ENCODE measurements at regions not wholly inside any gene's neighbourhood (a gene's known extent, or its start where the extent isn't known, plus 50 kb on each side); places are given as distances from the start of the nearest gene placed in this dataset.

DNA sequence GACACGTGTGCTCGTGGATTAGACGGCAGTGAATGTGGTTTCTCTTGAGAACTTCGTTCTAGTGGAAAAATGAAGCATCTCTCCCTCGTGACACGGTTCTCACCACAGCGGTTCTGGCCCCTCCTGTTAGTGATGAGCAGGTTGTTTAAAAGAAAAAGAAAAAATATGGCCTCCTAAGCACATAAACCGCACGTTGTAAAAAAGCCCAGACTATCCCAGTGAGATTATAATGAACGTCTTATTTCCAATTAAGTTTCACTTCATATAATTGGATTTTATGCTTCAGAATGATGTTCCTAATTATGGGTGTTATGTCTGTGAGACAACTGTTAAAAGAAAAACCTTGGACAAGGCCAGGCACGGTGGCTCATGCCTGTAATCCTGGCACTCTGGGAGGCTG lies 74.5 kb upstream of the FRMD1 start:
- Histone ChIP-seq H2AFZ (ENCODE audit: low read length) (no peak overlapping the region), H2BK20ac (ENCODE audit: low read depth, low read length, poor library complexity, severe bottlenecking) (no peak overlapping the region), H3K9ac (ENCODE audit: extremely low read depth, insufficient read length, low read length) (no peak overlapping the region), H4K20me1 (ENCODE audit: control insufficient read depth, insufficient read depth, insufficient read length) (no peaks in the 10 kb centered on the region), H2BK5ac (ENCODE audit: insufficient read length, low read length) (no peak overlapping the region), H3K79me1 (ENCODE audit: insufficient read depth, low read depth, low read length, poor library complexity, severe bottlenecking) (no peaks in the 10 kb centered on the region), H3K23ac (ENCODE audit: insufficient read length, low read depth, low read length) (no peak overlapping the region), H2BK12ac (ENCODE audit: insufficient read length, low read depth, low read length) (no peak overlapping the region), H2BK120ac (ENCODE audit: low read depth, low read length, poor library complexity, severe bottlenecking) (no peak overlapping the region), H3K14ac (ENCODE audit: insufficient read depth, low read length) (no peak overlapping the region), H4K5ac (ENCODE audit: insufficient read length, low read depth, low read length) (no peak overlapping the region), H3K18ac (ENCODE audit: insufficient read length, low read depth, low read length) (no peak overlapping the region), H3K56ac (ENCODE audit: insufficient read length, low read depth, low read length) (no peak overlapping the region), H3K4ac (ENCODE audit: low read depth, low read length) (no peak overlapping the region), H3T11ph (ENCODE audit: low read length) (no peak overlapping the region), H4K91ac (ENCODE audit: insufficient read length, low read depth, low read length) (no peak overlapping the region), H3K27me3 (ENCODE audit: insufficient read depth, low read length) (no peaks in the 10 kb centered on the region), H3K4me1 (ENCODE audit: insufficient read depth, low read length) (peaks cover 6% of the 10 kb centered on the region; the same call in 1 of the 2 replicates), H3K4me2 (ENCODE audit: insufficient read depth, insufficient read length, low read length) (no peak overlapping the region), H2BK15ac (ENCODE audit: low read depth, low read length) (no peak overlapping the region), H2AK5ac (ENCODE audit: insufficient read length, low read length) (no peak overlapping the region), H3K9me3 (ENCODE audit: control insufficient read depth, low read depth, low read length) (no peaks in the 10 kb centered on the region), H3K23me2 (ENCODE audit: insufficient read length, low read depth, low read length, poor library complexity, severe bottlenecking) (peaks cover 5% of the 10 kb centered on the region), H4K8ac (replicated peaks; ENCODE audit: insufficient read length, low read depth, low read length) (no peak overlapping the region), H3K79me2 (ENCODE audit: insufficient read depth, low read length) (no peaks in the 10 kb centered on the region), H3K27ac (ENCODE audit: insufficient read length, low read depth, low read length) (no peak overlapping the region)
- Mint-ChIP-seq H3K27me3 (ENCODE audit: low read depth) (peaks cover 10% of the 10 kb centered on the region), H3K9me3 (no peaks in the 10 kb centered on the region), H3K36me3 (ENCODE audit: insufficient read depth in 1 of 3, low read depth in 3 of 3) (no peaks in the 10 kb centered on the region; a peak in 1 of 7 replicates), H3K27ac (peak overlapping the region in 1 of 3 experiments; percentile 27; a peak in 1 of 7 replicates), H3K4me3 (no peak overlapping the region; a peak in 1 of 5 replicates), H3K4me1 (peaks cover 55 to 57% of the 10 kb centered on the region in 2 experiments)
- TF ChIP-seq, protein P1, sequence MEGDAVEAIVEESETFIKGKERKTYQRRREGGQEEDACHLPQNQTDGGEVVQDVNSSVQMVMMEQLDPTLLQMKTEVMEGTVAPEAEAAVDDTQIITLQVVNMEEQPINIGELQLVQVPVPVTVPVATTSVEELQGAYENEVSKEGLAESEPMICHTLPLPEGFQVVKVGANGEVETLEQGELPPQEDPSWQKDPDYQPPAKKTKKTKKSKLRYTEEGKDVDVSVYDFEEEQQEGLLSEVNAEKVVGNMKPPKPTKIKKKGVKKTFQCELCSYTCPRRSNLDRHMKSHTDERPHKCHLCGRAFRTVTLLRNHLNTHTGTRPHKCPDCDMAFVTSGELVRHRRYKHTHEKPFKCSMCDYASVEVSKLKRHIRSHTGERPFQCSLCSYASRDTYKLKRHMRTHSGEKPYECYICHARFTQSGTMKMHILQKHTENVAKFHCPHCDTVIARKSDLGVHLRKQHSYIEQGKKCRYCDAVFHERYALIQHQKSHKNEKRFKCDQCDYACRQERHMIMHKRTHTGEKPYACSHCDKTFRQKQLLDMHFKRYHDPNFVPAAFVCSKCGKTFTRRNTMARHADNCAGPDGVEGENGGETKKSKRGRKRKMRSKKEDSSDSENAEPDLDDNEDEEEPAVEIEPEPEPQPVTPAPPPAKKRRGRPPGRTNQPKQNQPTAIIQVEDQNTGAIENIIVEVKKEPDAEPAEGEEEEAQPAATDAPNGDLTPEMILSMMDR (conservative IDR thresholded peaks at IDR 0.05) = no peak
- no peak for DNase-seq
- no CpG with 5 or more reads among the region's 11 CpGs for WGBS (ENCODE audit: extremely low coverage, insufficient read length, low lambda C conversion rate)
